HG03342 (cell line): ENCODE measurements at regions not wholly inside any gene's neighbourhood (a gene's known extent, or its start where the extent isn't known, plus 50 kb on each side); places are given as distances from the start of the nearest gene placed in this dataset.

Source experiments
- ATAC-seq: cut with Tn5 transposase; IDR thresholded peaks from one replicate; pipeline ENCODE4 v1.9.1; 2021; ENCODE audit warnings: mild to moderate bottlenecking, moderate library complexity; ENCODE audit not compliant: unreplicated experiment

DNA sequence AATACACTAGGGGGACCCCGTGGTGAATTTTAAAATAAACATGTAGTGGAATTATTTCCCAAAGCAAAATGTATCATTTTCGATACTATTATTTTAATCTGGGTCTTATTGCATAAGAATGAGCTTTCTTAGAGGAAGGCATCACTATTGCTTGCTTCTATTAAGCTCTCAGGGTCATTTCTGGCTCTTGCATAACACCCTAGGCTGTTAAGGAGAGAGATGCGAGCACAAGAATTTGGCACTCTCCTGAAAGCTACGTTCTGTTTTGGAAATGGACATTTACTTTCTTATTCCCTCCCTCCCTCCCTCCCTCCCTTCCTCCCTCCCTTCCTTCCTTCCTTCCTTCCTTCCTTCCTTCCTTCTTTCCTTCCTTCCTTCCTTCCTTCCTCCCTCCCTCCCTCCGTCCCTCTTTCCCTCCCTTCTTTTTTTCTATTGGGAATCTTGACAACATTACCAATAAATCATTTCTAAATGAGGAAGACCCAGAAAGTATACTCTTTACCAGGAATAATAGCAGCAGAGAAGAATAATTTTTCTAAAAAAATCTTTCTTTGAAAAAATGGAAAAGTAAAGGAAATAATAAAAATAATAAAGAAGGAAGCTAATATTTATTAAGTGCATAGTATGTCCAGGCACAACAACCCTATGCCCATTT is 83.6 kb upstream of the BDNF start:
- no peak for ATAC-seq

DNA sequence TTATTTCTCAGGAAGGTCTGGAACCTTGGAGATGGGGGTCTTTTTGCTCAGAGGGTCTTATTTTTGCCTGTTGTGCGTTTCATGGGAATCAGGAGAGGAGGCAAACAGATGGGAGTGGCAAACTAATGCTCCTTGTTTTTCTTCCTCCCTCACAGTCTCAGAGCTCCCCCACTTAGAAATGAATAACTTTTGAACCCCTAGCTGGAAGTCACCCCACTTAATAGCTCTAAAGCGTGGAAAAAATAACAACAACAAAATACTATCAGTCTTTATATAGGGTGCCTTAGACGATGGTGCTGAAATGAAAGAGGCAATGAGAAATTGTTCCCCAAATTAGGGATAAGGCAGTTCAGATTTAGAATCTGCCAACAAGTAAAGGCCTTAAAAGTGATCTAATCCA is 76.8 kb upstream of the BDNF start:
- no peak for ATAC-seq

DNA sequence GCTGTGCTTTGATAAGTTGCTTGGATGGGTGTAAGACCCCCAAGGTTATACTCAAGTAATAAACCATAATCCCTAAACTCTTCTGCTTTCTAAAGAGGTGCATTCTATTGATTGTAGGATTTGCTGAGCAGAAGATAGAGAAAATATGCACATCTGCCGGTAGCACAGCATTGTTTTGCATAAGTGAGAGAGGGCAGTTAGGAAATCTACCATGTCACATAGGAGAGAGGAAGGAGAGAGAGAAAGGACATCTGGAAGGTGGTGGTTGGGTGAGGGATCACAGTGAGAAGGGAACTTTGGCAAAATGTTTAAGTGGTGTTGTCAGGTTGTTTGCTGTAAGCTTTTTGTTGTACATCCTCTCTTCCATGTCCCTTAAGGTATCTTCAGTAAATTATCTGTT is 73.6 kb upstream of the BDNF start:
- ATAC-seq = no peak

DNA sequence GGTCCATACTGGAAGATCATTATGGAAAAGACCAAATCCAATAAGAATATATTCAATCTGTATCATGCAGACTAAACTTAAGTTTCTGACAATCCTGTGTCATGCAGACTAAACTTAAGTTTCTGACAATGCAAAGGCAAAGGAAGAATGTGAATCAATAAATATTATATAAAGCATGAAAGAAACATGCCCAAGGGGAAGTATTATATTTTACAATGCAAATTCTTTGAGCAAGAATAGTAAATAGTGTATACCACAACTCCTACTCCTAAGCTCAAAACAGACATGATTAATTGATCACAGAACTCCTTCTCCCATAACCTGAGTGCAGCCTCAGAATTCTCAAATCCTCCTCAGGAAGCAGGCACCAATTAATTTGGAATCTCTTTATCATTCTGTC is 71.3 kb upstream of the BDNF start:
- no peak for ATAC-seq

DNA sequence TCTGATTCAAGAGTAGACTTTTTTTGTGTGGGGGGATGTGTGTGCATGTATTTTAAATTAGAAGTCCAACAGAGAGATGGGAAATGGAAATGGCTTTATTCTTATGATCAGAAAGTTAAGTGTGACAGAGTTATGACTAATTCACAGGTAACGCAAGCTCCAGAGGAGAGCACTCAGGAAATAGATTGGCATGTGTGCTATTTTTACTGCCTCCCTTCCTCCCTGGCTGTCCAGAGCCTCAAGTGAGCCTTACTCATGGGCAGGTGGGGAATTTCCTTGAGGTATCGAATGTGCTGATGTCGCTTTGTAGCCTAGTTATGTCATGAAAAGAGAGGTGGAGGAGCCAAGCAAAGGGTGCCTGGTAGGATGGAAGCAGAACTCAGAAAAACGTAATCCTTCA is 70.3 kb upstream of the BDNF start:
- no peak for ATAC-seq

DNA sequence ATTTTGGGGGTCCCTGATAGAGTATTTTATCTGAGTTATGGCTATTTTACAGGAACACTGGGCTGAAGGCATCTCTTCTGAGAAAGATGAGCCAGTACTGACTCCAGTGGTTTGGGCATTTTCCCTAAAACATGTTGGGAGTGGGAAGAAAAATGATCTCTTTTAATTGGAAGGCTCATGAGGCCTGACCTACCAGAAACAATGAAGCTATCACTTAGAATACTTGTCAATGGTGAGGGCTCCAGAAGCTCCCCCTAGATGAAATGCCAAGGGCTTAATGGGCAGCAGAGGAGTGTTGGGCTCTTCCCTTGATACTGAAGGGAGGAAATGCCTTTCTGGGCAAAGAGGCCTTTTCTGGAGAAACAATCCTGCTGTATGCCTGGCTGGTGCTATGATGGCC is 63.5 kb upstream of the BDNF start:
- no peak for ATAC-seq

DNA sequence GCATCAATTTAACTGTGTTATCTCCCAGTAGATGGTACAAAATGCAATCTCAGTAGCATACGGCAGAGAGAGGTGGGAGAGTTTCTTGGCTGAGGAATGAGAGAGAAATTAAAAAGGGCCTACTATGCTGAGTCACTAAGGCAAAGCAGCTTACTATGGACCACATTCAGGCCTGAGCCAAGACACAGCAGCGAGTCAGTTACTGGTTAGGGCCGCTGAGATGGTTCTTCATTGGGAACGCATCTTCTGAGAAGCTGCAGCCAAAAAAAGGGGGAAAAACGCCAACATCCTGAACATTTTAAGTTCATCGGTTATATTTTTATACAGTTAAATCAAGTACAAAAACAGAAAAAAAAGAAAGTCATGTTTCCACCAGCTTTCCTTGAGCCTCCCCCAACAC is 61.1 kb upstream of the BDNF start:
- ATAC-seq = no peak

DNA sequence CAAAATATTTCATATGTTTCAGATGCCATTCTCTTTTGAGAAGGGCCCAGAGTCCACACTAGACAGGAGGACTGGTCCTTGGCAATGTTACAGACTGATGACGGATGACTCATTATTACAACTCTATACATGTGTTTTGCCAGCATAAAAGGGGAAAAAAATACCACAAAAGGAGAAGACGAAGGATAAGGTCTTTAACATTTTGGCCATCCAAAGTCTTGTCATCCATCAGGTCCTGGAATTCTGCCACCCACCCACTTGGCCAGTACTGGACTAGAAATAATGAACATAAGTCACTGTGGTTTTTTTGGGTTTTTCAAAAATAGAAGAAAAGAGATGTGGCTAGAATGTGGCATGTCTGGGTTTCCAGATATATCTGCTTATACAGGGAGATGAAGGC is 57.7 kb upstream of the BDNF start:
- no peak for ATAC-seq

DNA sequence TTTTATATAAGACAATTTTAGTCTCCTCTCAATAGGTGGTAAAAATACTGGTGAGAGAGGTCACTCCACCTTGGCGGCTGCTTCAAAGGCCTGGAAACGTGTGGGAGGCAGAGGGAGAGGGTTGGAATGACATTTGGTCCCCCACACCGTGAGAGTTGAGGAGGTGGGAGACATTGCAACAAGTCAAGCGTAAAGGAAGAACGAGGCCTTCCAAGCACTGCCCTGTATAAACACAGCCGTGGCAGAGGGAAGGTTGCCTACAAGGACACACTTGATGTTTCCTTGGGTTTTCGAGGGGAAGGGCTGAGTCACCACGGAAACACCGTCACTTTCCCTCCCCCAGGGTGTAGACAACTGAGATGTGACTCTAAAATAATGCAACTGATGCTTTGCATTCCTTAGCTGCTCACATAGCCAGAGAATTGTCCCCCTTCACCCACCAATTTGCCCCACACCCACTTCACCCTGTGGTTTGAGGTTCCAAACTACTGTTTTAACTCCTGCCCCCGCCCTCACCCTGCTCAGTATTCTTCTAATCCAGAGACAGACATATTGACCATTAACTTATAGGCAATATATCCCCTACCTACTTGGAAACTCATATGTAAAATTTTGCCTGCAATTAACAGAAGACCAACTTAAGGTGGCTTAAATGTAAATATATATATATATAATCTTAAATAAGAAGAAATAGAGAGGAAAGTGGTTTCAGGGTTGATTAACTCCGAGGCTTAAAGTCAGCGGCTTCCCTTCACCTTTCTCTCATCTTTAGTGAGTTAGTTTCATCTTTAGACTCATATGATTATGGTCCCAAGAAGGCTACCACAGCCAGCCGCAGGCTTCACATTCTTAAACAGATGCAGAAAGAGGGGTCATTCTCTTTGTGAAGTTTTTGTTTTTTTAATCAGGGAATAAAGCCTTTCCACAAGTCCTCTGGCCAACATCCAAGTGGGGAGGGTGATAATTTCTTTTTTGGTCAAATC is 54.1 kb upstream of the BDNF start:
- ATAC-seq = no peak
